ENCODE measurements at regions not wholly inside any gene's neighbourhood (a gene's known extent, or its start where the extent isn't known, plus 50 kb on each side); places are given as distances from the start of the nearest gene placed in this dataset.

DNA sequence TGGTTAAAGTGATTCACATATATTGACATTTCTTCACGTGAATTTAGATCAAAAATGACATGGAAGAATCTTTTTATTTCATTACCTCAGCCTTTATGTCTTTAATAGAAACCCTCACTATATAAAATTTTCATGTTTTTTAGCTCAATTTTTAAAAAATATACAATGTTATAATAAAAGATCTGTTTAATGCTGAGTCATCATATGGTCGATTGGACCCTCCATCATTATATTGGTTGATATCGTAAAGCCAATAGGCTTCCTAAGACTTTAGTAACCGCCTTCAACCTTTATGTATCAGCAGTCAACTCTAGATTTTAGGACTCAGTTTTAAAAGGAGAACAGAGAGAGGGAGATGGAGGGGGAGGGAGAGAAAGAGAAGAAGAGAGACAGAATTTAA is 162.3 kb upstream of the FERD3L start:
- ChIA-PET POLR2A (no interaction called here), CTCF (no interaction called here)
- Mint-ChIP-seq H3K27ac (no peak overlapping the region), H3K4me3 (no peak overlapping the region), H3K4me1 (peaks cover 3% of the 10 kb centered on the region; the same call in 1 of the 2 replicates), H3K36me3 (no peaks in the 10 kb centered on the region), H3K9me3 (no peaks in the 10 kb centered on the region), H3K27me3 (ENCODE audit: low read depth) (no peaks in the 10 kb centered on the region; the same call in 1 of the 2 replicates)
- no peak for ATAC-seq
- TF ChIP-seq, protein P1, sequence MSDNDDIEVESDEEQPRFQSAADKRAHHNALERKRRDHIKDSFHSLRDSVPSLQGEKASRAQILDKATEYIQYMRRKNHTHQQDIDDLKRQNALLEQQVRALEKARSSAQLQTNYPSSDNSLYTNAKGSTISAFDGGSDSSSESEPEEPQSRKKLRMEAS (CRISPR knock-in tag; IDR thresholded peaks at IDR 0.05) = no peak
- TF ChIP-seq NR2C2 (CRISPR knock-in tag; IDR thresholded peaks at IDR 0.05) (no peak), FOXK1 (CRISPR knock-in tag; IDR thresholded peaks at IDR 0.05) (no peak)
- TF ChIP-seq, protein P2, sequence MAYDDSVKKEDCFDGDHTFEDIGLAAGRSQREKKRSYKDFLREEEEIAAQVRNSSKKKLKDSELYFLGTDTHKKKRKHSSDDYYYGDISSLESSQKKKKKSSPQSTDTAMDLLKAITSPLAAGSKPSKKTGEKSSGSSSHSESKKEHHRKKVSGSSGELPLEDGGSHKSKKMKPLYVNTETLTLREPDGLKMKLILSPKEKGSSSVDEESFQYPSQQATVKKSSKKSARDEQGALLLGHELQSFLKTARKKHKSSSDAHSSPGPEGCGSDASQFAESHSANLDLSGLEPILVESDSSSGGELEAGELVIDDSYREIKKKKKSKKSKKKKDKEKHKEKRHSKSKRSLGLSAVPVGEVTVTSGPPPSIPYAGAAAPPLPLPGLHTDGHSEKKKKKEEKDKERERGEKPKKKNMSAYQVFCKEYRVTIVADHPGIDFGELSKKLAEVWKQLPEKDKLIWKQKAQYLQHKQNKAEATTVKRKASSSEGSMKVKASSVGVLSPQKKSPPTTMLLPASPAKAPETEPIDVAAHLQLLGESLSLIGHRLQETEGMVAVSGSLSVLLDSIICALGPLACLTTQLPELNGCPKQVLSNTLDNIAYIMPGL (CRISPR knock-in tag; IDR thresholded peaks at IDR 0.05) = no peak
- DNase-seq (ENCODE audit: low spot score) = no peak

DNA sequence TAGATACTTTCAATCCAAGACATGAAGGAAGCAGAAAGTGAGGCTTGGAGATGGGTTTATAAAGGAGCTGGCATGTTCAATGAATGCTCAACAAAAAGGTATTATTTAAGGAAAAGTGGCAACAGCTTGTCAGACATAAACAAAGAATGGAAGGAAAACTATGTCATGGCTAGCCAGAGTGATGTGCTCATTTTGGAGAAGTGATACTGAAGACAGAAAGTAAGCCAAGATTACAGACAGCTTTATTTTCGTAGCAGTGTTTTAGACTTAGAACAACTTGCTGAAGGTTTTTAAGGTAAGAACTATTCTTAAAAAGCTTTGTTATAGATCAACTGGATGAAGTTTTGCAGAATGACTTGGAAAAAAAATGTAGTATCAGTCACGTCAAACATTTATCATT is 160.5 kb upstream of the FERD3L start:
- TF ChIP-seq HMGA2 (CRISPR knock-in tag; IDR thresholded peaks at IDR 0.05) = no peak
- no peak for TF ChIP-seq EMX1 (CRISPR knock-in tag; IDR thresholded peaks at IDR 0.05)
- TF ChIP-seq ETV6 (CRISPR knock-in tag; IDR thresholded peaks at IDR 0.05) = no peak
- TF ChIP-seq, protein P3, sequence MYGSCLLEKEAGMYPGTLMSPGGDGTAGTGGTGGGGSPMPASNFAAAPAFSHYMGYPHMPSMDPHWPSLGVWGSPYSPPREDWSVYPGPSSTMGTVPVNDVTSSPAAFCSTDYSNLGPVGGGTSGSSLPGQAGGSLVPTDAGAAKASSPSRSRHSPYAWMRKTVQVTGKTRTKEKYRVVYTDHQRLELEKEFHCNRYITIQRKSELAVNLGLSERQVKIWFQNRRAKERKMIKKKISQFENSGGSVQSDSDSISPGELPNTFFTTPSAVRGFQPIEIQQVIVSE (CRISPR knock-in tag; IDR thresholded peaks at IDR 0.05; ENCODE audit: borderline replicate concordance) = no peak
- no peak for TF ChIP-seq NR2C2 (CRISPR knock-in tag; IDR thresholded peaks at IDR 0.05)
- Mint-ChIP-seq H3K27me3 (ENCODE audit: low read depth) (peaks cover 6% of the 10 kb centered on the region; the same call in 1 of the 2 replicates), H3K36me3 (no peaks in the 10 kb centered on the region), H3K4me1 (peaks cover 2% of the 10 kb centered on the region; the same call in 1 of the 2 replicates), H3K4me3 (no peak overlapping the region), H3K9me3 (no peaks in the 10 kb centered on the region), H3K27ac (no peak overlapping the region)
- ChIA-PET POLR2A (no interaction called here), CTCF (no interaction called here)
- DNase-seq (ENCODE audit: low spot score) (no peak), ATAC-seq (no peak)

DNA sequence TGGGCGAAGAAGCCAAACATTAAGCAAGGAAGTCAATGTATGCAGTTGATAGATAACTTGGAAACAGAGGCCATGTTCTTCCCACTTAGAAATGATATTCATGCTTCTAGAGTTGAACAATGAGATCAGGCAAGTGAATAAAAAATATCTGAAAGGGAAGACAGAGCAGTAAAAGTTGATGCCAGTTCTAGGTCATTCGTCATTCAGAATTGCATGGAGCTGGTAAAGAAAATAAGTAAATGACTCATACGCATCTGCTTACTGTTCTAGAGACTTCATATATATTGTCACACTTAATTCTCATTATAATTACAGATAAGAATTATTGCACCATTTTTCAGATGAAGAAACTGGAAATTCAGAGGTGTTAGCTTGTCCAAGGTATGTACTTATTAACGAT is 158.9 kb upstream of the FERD3L start:
- Mint-ChIP-seq H3K27me3 (ENCODE audit: low read depth) (peaks cover 8% of the 10 kb centered on the region; the same call in 1 of the 2 replicates), H3K36me3 (no peaks in the 10 kb centered on the region), H3K4me3 (no peak overlapping the region), H3K27ac (no peak overlapping the region), H3K9me3 (no peaks in the 10 kb centered on the region), H3K4me1 (no peaks in the 10 kb centered on the region)
- ChIA-PET POLR2A (no interaction called here), CTCF (interaction anchor here (1.2 kb wide), 1 partner anchor 187 kb away, joined by 3 read pairs; no protein-coding TSS in a partner anchor)
- TF ChIP-seq, protein P4, sequence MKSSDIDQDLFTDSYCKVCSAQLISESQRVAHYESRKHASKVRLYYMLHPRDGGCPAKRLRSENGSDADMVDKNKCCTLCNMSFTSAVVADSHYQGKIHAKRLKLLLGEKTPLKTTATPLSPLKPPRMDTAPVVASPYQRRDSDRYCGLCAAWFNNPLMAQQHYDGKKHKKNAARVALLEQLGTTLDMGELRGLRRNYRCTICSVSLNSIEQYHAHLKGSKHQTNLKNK (CRISPR knock-in tag; IDR thresholded peaks at IDR 0.05) = no peak
- TF ChIP-seq, protein P5, sequence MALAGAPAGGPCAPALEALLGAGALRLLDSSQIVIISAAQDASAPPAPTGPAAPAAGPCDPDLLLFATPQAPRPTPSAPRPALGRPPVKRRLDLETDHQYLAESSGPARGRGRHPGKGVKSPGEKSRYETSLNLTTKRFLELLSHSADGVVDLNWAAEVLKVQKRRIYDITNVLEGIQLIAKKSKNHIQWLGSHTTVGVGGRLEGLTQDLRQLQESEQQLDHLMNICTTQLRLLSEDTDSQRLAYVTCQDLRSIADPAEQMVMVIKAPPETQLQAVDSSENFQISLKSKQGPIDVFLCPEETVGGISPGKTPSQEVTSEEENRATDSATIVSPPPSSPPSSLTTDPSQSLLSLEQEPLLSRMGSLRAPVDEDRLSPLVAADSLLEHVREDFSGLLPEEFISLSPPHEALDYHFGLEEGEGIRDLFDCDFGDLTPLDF (CRISPR knock-in tag; IDR thresholded peaks at IDR 0.05) = no peak
- TF ChIP-seq NR2C2 (CRISPR knock-in tag; IDR thresholded peaks at IDR 0.05) = no peak
- TF ChIP-seq CBFB (CRISPR knock-in tag; IDR thresholded peaks at IDR 0.05; ENCODE audit: low read depth) = no peak
- no peak for TF ChIP-seq ZNF138 (CRISPR knock-in tag; conservative IDR thresholded peaks at IDR 0.05)
- TF ChIP-seq TEAD1 (CRISPR knock-in tag; IDR thresholded peaks at IDR 0.05) = no peak
- ATAC-seq = no peak
- DNase-seq (ENCODE audit: low spot score) = no peak

DNA sequence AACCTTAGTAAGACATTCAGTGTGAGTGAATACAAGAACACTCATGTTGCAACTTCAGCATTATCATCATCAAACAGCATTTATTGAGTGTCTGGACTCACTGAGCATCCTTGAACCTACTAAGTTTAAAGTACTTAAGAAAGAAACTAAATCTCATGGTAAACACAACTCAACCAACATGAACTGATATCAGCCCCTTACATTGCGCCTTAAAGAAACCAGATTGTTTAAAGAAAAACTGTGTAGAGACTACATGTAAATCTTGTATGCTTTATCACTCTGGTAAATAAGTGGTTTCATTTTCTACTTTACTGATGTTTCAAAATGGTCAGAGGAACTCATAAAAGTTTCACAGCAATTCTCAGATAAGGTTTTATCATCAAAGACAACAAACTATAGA is 157.5 kb upstream of the FERD3L start:
- Mint-ChIP-seq H3K36me3 (no peaks in the 10 kb centered on the region), H3K9me3 (no peaks in the 10 kb centered on the region), H3K4me3 (no peak overlapping the region), H3K27ac (no peak overlapping the region), H3K4me1 (peaks cover 4% of the 10 kb centered on the region), H3K27me3 (ENCODE audit: low read depth) (peaks cover 8% of the 10 kb centered on the region; the same call in 1 of the 2 replicates)
- ATAC-seq = no peak
- DNase-seq (ENCODE audit: low spot score) = no peak
- ChIA-PET CTCF (no interaction called here), POLR2A (no interaction called here)
- TF ChIP-seq CREM (CRISPR knock-in tag; IDR thresholded peaks at IDR 0.05) (no peak), TEAD4 (CRISPR knock-in tag; IDR thresholded peaks at IDR 0.05) (no peak), FOXJ3 (CRISPR knock-in tag; IDR thresholded peaks at IDR 0.05; ENCODE audit: borderline replicate concordance) (no peak), ZNF317 (CRISPR knock-in tag; IDR thresholded peaks at IDR 0.05; ENCODE audit: borderline replicate concordance, low read depth) (no peak), FOXK1 (CRISPR knock-in tag; IDR thresholded peaks at IDR 0.05) (no peak), ZNF138 (CRISPR knock-in tag; conservative IDR thresholded peaks at IDR 0.05) (no peak), RORB (CRISPR knock-in tag; IDR thresholded peaks at IDR 0.05) (no peak)
- TF ChIP-seq, protein P6, sequence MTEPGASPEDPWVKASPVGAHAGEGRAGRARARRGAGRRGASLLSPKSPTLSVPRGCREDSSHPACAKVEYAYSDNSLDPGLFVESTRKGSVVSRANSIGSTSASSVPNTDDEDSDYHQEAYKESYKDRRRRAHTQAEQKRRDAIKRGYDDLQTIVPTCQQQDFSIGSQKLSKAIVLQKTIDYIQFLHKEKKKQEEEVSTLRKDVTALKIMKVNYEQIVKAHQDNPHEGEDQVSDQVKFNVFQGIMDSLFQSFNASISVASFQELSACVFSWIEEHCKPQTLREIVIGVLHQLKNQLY (CRISPR knock-in tag; IDR thresholded peaks at IDR 0.05) = no peak
- TF ChIP-seq, protein P7, sequence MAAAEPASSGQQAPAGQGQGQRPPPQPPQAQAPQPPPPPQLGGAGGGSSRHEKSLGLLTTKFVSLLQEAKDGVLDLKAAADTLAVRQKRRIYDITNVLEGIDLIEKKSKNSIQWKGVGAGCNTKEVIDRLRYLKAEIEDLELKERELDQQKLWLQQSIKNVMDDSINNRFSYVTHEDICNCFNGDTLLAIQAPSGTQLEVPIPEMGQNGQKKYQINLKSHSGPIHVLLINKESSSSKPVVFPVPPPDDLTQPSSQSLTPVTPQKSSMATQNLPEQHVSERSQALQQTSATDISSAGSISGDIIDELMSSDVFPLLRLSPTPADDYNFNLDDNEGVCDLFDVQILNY (CRISPR knock-in tag; IDR thresholded peaks at IDR 0.05) = no peak
- TF ChIP-seq, protein P8, sequence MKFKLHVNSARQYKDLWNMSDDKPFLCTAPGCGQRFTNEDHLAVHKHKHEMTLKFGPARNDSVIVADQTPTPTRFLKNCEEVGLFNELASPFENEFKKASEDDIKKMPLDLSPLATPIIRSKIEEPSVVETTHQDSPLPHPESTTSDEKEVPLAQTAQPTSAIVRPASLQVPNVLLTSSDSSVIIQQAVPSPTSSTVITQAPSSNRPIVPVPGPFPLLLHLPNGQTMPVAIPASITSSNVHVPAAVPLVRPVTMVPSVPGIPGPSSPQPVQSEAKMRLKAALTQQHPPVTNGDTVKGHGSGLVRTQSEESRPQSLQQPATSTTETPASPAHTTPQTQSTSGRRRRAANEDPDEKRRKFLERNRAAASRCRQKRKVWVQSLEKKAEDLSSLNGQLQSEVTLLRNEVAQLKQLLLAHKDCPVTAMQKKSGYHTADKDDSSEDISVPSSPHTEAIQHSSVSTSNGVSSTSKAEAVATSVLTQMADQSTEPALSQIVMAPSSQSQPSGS (CRISPR knock-in tag; IDR thresholded peaks at IDR 0.05; ENCODE audit: borderline replicate concordance, low read depth) = no peak
- TF ChIP-seq, protein P9, sequence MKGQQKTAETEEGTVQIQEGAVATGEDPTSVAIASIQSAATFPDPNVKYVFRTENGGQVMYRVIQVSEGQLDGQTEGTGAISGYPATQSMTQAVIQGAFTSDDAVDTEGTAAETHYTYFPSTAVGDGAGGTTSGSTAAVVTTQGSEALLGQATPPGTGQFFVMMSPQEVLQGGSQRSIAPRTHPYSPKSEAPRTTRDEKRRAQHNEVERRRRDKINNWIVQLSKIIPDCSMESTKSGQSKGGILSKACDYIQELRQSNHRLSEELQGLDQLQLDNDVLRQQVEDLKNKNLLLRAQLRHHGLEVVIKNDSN (CRISPR knock-in tag; IDR thresholded peaks at IDR 0.05) = no peak
